AG09309 (cell line): ENCODE measurements at regions not wholly inside any gene's neighbourhood (a gene's known extent, or its start where the extent isn't known, plus 50 kb on each side); places are given as distances from the start of the nearest gene placed in this dataset.

Experiments
- DNase-seq: peaks from one replicate; pipeline ENCODE4 v3.0.0-alpha.2; 2010; ENCODE audit warnings: low read depth
- H3K4me3 ChIP-seq: 2 replicates; pipeline ENCODE4 v1.5.1; 2011; ENCODE audit warnings: mild to moderate bottlenecking, low read depth, low read length, moderate library complexity; ENCODE audit not compliant: control insufficient read depth
- TF ChIP-seq, protein P1 (sequence below): IDR thresholded peaks from 2 replicates; pipeline ENCODE4 v1.5.1; 2011; ENCODE audit warnings: mild to moderate bottlenecking, low read depth, low read length, inconsistent platforms; ENCODE audit not compliant: insufficient read depth, control insufficient read depth; ENCODE audit errors: missing control alignments

DNA sequence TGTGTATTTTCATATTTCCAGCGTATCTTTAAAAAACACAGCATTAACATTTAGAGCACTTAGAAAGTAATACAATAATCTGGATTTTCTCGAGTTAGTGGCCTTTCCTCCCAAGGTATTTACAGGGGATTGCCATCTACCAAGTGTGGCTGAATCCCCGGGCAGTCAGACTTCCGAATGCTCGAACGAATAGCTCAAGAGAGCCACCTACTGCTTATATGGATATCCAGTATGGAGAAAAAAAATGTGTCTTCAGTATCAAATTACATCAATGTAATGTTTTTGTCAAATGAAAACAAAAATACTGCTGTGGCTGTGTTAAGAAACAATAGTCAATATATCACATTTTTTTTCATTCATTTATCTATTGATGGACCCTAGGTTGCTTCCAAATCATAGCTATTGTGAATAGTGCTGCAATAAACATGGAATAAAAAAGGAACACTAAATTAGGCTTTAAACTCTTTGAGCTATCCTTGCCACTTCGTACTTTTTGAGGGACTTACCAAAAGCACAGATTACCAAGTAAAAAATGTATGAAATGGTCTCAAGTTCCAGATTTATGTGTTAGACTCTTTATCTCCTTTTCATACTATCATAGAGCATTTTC, 654.5 kb upstream of the PTCHD4 start:
- DNase-seq = no peak
- TF ChIP-seq, protein P1, sequence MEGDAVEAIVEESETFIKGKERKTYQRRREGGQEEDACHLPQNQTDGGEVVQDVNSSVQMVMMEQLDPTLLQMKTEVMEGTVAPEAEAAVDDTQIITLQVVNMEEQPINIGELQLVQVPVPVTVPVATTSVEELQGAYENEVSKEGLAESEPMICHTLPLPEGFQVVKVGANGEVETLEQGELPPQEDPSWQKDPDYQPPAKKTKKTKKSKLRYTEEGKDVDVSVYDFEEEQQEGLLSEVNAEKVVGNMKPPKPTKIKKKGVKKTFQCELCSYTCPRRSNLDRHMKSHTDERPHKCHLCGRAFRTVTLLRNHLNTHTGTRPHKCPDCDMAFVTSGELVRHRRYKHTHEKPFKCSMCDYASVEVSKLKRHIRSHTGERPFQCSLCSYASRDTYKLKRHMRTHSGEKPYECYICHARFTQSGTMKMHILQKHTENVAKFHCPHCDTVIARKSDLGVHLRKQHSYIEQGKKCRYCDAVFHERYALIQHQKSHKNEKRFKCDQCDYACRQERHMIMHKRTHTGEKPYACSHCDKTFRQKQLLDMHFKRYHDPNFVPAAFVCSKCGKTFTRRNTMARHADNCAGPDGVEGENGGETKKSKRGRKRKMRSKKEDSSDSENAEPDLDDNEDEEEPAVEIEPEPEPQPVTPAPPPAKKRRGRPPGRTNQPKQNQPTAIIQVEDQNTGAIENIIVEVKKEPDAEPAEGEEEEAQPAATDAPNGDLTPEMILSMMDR = peak; percentile 58
- H3K4me3 ChIP-seq = no peak overlapping the region

DNA sequence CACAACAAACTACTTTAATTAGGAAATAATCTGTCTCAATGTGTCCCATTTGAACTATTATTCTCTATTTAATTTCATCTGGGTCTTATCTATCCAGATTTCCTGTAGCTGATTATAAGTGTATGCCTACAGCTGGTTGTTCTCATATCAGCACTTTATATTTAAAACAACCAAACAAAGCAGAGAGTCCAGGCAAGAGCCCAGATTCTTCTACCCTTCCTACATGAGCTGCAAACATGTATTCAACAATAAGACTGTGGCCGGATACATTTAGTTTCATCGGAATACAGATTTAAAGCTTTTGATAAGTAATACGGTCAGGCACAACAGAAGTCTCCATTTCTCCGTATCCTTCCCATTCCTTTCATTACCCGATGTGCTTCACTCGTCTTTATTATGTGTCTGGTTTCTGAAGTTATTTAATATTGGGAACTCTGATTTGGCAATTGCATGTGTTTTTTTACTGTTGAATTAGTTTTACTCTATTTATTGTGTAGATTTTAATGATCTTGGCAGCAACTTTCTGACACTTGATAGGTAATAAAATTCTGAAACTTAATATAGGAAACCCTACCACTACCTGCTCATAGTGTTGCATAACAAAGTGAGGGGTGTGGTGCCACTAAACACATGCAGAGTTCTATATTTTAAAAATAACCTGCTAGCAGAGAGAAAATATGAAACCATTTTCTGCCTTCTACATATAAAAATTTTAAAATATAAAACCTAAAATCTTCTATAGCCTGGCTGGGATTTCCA, 653.5 kb upstream of the PTCHD4 start:
- H3K4me3 ChIP-seq = no peak overlapping the region
- no peak for DNase-seq
- TF ChIP-seq, protein P1 = no peak

DNA sequence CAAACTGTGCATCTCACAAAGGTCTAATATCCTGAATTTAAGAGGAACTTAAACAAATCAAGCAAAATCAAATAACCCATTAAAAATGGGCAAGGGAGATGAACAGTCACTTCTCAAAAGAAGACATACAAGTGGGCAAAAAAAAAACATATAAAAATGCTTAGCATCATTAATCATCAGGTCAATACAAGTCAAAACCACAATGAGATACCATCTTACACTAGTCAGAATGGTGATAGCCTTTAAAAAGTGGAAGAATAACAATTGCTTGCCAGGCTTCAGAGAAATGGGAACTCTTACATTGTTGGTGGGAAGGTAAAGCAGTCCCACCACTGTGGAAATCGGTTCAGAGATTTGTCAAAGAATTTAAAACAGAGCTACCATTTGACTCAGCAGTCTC, 646.7 kb upstream of the PTCHD4 start:
- no peak for DNase-seq
- TF ChIP-seq, protein P1 = no peak
- no peak overlapping the region for H3K4me3 ChIP-seq

DNA sequence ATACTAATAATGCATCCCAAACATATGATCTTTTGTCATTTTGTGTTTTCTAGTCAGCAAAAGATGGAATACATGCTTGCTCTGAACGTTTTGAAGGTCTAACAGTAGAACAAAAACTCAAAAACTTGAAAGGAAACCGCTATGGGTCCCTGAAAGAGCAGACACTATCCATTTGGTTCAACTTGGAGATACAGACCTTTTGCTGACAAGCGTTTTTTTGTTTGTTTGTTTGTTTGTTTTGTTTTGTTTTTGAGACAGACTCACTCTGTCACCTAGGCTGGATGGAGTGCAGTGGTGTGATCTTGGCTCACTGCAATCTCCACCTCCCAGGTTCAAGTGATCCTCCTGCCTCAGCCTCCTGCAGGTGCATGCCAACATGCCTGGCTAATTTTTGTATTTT, 644.3 kb upstream of the PTCHD4 start:
- no peak overlapping the region for H3K4me3 ChIP-seq
- DNase-seq = no peak
- TF ChIP-seq, protein P1 = no peak

DNA sequence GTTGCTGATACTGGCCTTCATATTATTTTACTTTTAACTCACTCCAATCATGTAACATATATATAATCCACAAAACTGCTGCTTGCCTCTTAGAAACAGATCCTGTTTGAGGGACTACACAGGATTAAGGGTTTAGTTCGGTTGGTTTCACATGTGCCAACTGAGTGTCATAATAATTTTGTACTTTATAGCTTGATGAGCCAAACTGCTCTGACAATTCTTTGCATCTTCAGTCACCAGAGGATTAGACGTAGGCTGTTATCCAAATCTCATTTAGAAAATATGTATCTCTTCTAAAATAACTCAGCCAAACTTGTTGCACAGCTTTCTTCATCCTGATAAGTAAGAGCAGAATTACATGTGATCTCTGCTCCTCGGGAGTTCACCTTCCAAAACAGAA, 643.6 kb upstream of the PTCHD4 start:
- no peak for DNase-seq
- TF ChIP-seq, protein P1 = no peak
- no peak overlapping the region for H3K4me3 ChIP-seq

DNA sequence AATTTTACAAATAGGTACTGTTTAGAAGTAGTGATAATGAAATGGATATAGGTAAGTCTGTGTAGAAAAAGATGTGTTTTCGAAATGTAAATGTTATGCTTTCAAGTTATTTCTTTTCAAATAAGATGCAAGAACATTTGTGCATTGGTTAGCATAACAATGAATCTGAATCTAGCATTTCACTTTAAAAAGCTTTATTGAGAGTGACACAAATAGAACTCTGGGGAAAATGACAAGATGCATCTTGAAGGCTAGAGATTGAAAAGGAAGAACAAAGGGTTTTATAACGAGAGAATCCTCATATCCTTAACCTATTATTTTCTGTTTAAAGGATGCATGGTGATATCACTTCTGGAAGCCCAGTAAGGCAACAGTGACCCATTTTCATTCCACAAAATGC, 639.9 kb upstream of the PTCHD4 start:
- TF ChIP-seq, protein P1 = no peak
- no peak overlapping the region for H3K4me3 ChIP-seq
- no peak for DNase-seq
